ENCODE measurements at regions not wholly inside any gene's neighbourhood (a gene's known extent, or its start where the extent isn't known, plus 50 kb on each side); places are given as distances from the start of the nearest gene placed in this dataset.

GRCh38 chr2:13560322-13560721, 843.6 kb downstream of the TRIB2 start:
- TF ChIP-seq EZH2 (optimal IDR thresholded peaks at IDR 0.05; ENCODE audit: low read depth, low read length) = no peak
- no peak for TF ChIP-seq CTCF (IDR thresholded peaks at IDR 0.05; ENCODE audit: low read length)
- no peak for TF ChIP-seq EZH2phosphoT487 (IDR thresholded peaks at IDR 0.05; ENCODE audit: low read length)
